ENCODE measurements at regions not wholly inside any gene's neighbourhood (a gene's known extent, or its start where the extent isn't known, plus 50 kb on each side); places are given as distances from the start of the nearest gene placed in this dataset.

GRCh38 chr4:146107587-146108240, 67.8 kb upstream of the LSM6 start:
- TF ChIP-seq MAFK (IDR thresholded peaks at IDR 0.05; ENCODE audit: partially characterized antibody): no peak
- TF ChIP-seq, protein P1, sequence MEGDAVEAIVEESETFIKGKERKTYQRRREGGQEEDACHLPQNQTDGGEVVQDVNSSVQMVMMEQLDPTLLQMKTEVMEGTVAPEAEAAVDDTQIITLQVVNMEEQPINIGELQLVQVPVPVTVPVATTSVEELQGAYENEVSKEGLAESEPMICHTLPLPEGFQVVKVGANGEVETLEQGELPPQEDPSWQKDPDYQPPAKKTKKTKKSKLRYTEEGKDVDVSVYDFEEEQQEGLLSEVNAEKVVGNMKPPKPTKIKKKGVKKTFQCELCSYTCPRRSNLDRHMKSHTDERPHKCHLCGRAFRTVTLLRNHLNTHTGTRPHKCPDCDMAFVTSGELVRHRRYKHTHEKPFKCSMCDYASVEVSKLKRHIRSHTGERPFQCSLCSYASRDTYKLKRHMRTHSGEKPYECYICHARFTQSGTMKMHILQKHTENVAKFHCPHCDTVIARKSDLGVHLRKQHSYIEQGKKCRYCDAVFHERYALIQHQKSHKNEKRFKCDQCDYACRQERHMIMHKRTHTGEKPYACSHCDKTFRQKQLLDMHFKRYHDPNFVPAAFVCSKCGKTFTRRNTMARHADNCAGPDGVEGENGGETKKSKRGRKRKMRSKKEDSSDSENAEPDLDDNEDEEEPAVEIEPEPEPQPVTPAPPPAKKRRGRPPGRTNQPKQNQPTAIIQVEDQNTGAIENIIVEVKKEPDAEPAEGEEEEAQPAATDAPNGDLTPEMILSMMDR (IDR thresholded peaks at IDR 0.05): no peak
- TF ChIP-seq POLR2A (IDR thresholded peaks at IDR 0.05; ENCODE audit: low read length): no peak
- TF ChIP-seq KDM5A (IDR thresholded peaks at IDR 0.05): no peak
- TF ChIP-seq EP300 (IDR thresholded peaks at IDR 0.05): no peak
- no peak for TF ChIP-seq HOXA7 (CRISPR knock-in tag; IDR thresholded peaks at IDR 0.05)
- TF ChIP-seq, protein P2, sequence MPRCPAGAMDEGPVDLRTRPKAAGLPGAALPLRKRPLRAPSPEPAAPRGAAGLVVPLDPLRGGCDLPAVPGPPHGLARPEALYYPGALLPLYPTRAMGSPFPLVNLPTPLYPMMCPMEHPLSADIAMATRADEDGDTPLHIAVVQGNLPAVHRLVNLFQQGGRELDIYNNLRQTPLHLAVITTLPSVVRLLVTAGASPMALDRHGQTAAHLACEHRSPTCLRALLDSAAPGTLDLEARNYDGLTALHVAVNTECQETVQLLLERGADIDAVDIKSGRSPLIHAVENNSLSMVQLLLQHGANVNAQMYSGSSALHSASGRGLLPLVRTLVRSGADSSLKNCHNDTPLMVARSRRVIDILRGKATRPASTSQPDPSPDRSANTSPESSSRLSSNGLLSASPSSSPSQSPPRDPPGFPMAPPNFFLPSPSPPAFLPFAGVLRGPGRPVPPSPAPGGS (IDR thresholded peaks at IDR 0.05): no peak
- TF ChIP-seq HDAC2 (IDR thresholded peaks at IDR 0.05): no peak
- TF ChIP-seq KDM1A (IDR thresholded peaks at IDR 0.05; ENCODE audit: low read depth): no peak
- TF ChIP-seq RCOR1 (IDR thresholded peaks at IDR 0.05; ENCODE audit: low read depth, low read length): no peak
- no peak for TF ChIP-seq REST (IDR thresholded peaks at IDR 0.05)
- TF ChIP-seq GATA3 (IDR thresholded peaks at IDR 0.05; ENCODE audit: borderline replicate concordance): no peak
- TF ChIP-seq USF2 (IDR thresholded peaks at IDR 0.05): no peak

Data from A549 (cell line).